22Rv1 (cell line): ENCODE measurements at regions not wholly inside any gene's neighbourhood (a gene's known extent, or its start where the extent isn't known, plus 50 kb on each side); places are given as distances from the start of the nearest gene placed in this dataset.

Experiments used
- ZFX ChIP-seq: fragments of 450-650 bp; IDR thresholded peaks from 2 replicates; pipeline ENCODE4 v1.6.1; 2017; ENCODE audit warnings: antibody characterized with exemption, borderline replicate concordance
- TF ChIP-seq, protein P1 (sequence below): fragments of 450-650 bp; IDR thresholded peaks from 2 replicates; pipeline ENCODE4 v1.5.1; 2017; ENCODE audit warnings: mild to moderate bottlenecking

DNA sequence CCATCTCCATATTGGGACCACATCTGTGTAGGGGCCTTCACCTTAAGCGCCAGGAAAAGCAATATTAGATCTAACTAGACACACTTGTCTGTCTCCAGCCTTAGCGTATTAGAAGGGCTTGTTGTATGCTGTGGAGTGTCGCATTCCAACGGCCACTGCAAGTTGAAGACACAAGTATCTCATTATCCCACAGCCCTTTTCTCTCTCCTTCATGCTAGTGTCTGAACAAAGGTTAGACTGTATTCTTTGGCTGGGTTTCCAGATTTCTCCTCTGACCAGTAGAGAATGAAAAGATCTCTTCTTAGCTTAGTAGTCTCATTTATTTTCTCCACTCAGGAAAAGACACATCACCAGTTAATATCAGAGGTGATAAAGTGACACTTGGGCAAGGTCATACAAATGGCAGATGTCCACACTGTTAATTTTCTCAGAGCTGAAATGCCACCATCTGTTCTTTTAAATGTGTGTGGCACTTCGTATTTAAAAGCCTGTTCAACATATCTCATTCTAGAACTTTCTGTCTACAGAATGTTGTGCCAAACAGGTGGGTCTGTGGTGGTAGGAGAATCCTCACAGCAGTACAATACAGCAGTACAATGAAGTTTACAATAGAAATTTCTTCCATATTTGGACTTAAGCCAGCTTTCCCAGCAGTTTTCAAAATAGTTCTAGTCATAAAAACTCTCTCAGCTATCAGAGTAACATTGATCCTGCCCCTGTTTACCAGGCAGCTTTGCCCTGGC lies 94.0 kb upstream of the ITGA6 start:
- no peak for TF ChIP-seq ZFX
- TF ChIP-seq, protein P1, sequence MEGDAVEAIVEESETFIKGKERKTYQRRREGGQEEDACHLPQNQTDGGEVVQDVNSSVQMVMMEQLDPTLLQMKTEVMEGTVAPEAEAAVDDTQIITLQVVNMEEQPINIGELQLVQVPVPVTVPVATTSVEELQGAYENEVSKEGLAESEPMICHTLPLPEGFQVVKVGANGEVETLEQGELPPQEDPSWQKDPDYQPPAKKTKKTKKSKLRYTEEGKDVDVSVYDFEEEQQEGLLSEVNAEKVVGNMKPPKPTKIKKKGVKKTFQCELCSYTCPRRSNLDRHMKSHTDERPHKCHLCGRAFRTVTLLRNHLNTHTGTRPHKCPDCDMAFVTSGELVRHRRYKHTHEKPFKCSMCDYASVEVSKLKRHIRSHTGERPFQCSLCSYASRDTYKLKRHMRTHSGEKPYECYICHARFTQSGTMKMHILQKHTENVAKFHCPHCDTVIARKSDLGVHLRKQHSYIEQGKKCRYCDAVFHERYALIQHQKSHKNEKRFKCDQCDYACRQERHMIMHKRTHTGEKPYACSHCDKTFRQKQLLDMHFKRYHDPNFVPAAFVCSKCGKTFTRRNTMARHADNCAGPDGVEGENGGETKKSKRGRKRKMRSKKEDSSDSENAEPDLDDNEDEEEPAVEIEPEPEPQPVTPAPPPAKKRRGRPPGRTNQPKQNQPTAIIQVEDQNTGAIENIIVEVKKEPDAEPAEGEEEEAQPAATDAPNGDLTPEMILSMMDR = no peak
